Endothelial cell of umbilical vein (primary cell): ENCODE measurements at regions not wholly inside any gene's neighbourhood (a gene's known extent, or its start where the extent isn't known, plus 50 kb on each side); places are given as distances from the start of the nearest gene placed in this dataset.

Experiments
- EZH2 ChIP-seq: IDR thresholded peaks from 2 replicates; pipeline ENCODE4 v1.6.1; 2012; ENCODE audit warnings: borderline replicate concordance, low read depth, mild to moderate bottlenecking, moderate library complexity, low read length, inconsistent platforms; ENCODE audit not compliant: severe bottlenecking
- POLR2A ChIP-seq: IDR thresholded peaks from 2 replicates; pipeline ENCODE4 v1.6.1; 2012; ENCODE audit warnings: low read depth, mild to moderate bottlenecking, control low read depth, low read length
- POLR2AphosphoS5 ChIP-seq: IDR thresholded peaks from 2 replicates; pipeline ENCODE4 v1.6.1; 2012; ENCODE audit warnings: low read depth, mild to moderate bottlenecking, control low read depth, low read length, moderate library complexity; ENCODE audit not compliant: insufficient read depth
- TF ChIP-seq, protein P1 (sequence below), 2 donors: IDR thresholded peaks; 1 replicate in 1 of 2; 2 replicates in 1 of 2; pipeline ENCODE4 v1.5.1; 2011; ENCODE audit warnings: low read length in 2 of 2, mild to moderate bottlenecking in 2 of 2, moderate library complexity in 2 of 2, control low read depth in 1 of 2, inconsistent platforms in 1 of 2, low read depth in 1 of 2; ENCODE audit not compliant: insufficient read depth in 1 of 2; ENCODE audit errors: extremely low read depth in 1 of 2

- TF ChIP-seq EZH2 (no peak), POLR2A (no peak), POLR2AphosphoS5 (no peak)
- TF ChIP-seq, protein P1, sequence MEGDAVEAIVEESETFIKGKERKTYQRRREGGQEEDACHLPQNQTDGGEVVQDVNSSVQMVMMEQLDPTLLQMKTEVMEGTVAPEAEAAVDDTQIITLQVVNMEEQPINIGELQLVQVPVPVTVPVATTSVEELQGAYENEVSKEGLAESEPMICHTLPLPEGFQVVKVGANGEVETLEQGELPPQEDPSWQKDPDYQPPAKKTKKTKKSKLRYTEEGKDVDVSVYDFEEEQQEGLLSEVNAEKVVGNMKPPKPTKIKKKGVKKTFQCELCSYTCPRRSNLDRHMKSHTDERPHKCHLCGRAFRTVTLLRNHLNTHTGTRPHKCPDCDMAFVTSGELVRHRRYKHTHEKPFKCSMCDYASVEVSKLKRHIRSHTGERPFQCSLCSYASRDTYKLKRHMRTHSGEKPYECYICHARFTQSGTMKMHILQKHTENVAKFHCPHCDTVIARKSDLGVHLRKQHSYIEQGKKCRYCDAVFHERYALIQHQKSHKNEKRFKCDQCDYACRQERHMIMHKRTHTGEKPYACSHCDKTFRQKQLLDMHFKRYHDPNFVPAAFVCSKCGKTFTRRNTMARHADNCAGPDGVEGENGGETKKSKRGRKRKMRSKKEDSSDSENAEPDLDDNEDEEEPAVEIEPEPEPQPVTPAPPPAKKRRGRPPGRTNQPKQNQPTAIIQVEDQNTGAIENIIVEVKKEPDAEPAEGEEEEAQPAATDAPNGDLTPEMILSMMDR (IDR thresholded peaks at IDR 0.05; ENCODE audit: extremely low read depth in 1 of 2, insufficient read depth in 1 of 2, low read depth in 1 of 2, low read length in 2 of 2): no peak
Measured at GRCh38 chrX:39528161-39528916, 569.4 kb downstream of the BCOR start.
